Right lobe of liver (tissue), 6 donors: ENCODE measurements at regions not wholly inside any gene's neighbourhood (a gene's known extent, or its start where the extent isn't known, plus 50 kb on each side); places are given as distances from the start of the nearest gene placed in this dataset.
"Not testable (repeated sequence)": the region's sequence is repeated elsewhere in the genome, so short reads cannot be mapped to it uniquely, and the experiment has no call there.

ENCODE experiments used
- ATAC-seq, 4 donors: fragments of 200-7000 bp; cut with Tn5 transposase; one replicate each; pipeline ENCODE4 v1.9.1; 2020; ENCODE audit warnings: mild to moderate bottlenecking in 4 of 4, moderate library complexity in 4 of 4
- DNase-seq, 3 donors: peaks; one replicate each; pipeline ENCODE4 v3.0.0-alpha.2; 2020
- H3K27ac ChIP-seq, 3 donors: fragments of 200-600 bp; one replicate each; pipeline ENCODE4 v1.8.0; 2022
- H3K27me3 ChIP-seq, 2 donors: fragments of 200-600 bp; one replicate each; pipeline ENCODE4 v1.8.0; 2022
- H3K36me3 ChIP-seq, 4 donors: fragments of 200-600 bp; sonication (generic) in 1 of 4; one replicate each; pipeline versions ENCODE4 v1.5.1 to v1.8.0; 2017 to 2022; ENCODE audit warnings: control low read depth in 1 of 4
- H3K4me1 ChIP-seq, 4 donors: fragments of 200-600 bp; sonication (generic) in 1 of 4; one replicate each; pipeline versions ENCODE4 v1.5.1 to v1.8.0; 2017 to 2022; ENCODE audit warnings: control low read depth in 1 of 4
- H3K4me3 ChIP-seq, 3 donors: fragments of 200-600 bp; one replicate each; pipeline ENCODE4 v1.8.0; 2022
- H3K9me3 ChIP-seq, 4 donors: fragments of 200-600 bp; sonication (generic) in 1 of 4; one replicate each; pipeline versions ENCODE4 v1.5.1 to v1.8.0; 2017 to 2022; ENCODE audit warnings: control low read depth in 1 of 4
- POLR2A ChIP-seq: fragments of 450-650 bp; IDR thresholded peaks from one replicate; pipeline ENCODE4 v1.6.1; 2017; ENCODE audit warnings: antibody characterized with exemption, mild to moderate bottlenecking
- WGBS: methylation state at CpG from one replicate; pipeline ENCODE4 v1.1.6; 2018; ENCODE audit warnings: low coverage, low lambda C conversion rate; ENCODE audit not compliant: insufficient coverage; ENCODE audit errors: missing lambda C conversion rate; 5-methylcytosine and 5-hydroxymethylcytosine counted together
- intact Hi-C, 2 donors: fragments of 100-400 bp; cut with DNase I; formaldehyde crosslinking; loops; one replicate each; pipeline versions ENCODE4 v1.11.2 to v1.14.1; 2022
- TF ChIP-seq, protein P1 (sequence below), 4 donors: fragments of 200-600 bp in 3 of 4; fragments of 450-650 bp in 1 of 4; IDR thresholded peaks; one replicate each; pipeline versions ENCODE4 v1.5.1 to v1.8.0; 2016 to 2022; ENCODE audit warnings: antibody characterized with exemption in 4 of 4, mild to moderate bottlenecking in 2 of 4
- donor health status: DM: no; HTN: yes; CAD: no.
- donor health status: DM: no; HTN: no; CAD: no.
- donor health status: DM: no; HTN: no; CAD: no.
- donor health status: DM: no; HTN: yes; CAD: no.
- donor health status: DM: no; HTN: yes; CAD: no.

DNA sequence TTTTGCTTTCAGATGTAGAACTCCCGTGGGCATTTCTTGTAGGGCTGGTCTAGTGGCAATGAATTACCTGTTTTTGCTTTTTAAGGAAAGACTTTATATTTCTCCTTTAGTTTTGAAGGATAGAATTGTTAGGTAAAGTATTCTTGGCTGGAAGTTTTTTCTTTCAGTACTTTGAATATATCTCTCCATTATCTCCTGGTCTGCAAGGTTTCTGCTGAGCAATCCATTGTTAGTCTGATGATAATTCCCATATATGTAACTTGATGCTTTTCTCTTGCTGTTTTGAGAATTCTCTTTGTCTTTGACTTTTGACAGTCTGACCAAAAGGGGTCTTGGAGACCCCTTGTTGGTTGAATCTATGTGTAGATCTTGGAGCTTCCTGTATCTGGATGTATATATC lies 198.1 kb downstream of the TMEM167A start:
- intact Hi-C loops, result no loop called here

DNA sequence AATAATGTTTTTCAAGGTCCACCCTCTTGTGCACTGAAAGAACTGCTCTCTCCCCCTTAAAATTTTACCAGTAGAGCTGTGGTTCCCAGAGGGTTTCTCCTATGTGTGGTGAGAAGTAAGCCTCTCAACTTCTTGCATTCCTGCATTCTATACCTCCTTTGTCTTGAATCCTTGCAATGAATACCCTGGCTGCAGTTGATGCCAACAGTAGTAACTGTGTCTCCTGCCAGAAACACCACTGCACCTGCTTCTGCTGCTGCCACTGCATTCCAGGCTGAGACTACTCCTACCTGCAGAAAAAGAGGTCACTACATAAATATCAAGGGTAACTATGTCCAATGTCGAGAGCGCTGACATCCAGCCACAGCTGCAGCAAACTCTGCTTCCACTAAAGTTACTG lies 203.7 kb downstream of the TMEM167A start:
- ATAC-seq (no peak), DNase-seq (no peak)
- no peak overlapping the region for H3K27ac ChIP-seq
- H3K9me3 ChIP-seq, result no peaks in the 10 kb centered on the region
- no peak for TF ChIP-seq POLR2A
- TF ChIP-seq, protein P1, sequence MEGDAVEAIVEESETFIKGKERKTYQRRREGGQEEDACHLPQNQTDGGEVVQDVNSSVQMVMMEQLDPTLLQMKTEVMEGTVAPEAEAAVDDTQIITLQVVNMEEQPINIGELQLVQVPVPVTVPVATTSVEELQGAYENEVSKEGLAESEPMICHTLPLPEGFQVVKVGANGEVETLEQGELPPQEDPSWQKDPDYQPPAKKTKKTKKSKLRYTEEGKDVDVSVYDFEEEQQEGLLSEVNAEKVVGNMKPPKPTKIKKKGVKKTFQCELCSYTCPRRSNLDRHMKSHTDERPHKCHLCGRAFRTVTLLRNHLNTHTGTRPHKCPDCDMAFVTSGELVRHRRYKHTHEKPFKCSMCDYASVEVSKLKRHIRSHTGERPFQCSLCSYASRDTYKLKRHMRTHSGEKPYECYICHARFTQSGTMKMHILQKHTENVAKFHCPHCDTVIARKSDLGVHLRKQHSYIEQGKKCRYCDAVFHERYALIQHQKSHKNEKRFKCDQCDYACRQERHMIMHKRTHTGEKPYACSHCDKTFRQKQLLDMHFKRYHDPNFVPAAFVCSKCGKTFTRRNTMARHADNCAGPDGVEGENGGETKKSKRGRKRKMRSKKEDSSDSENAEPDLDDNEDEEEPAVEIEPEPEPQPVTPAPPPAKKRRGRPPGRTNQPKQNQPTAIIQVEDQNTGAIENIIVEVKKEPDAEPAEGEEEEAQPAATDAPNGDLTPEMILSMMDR (IDR thresholded peaks at IDR 0.05), result no peak
- no peaks in the 10 kb centered on the region for H3K36me3 ChIP-seq
- H3K27me3 ChIP-seq, result no peaks in the 10 kb centered on the region
- no peak overlapping the region for H3K4me3 ChIP-seq
- intact Hi-C loops, result no loop called here
- WGBS, result 100% methylated on average over 2 of the region's 2 CpGs
- no peaks in the 10 kb centered on the region for H3K4me1 ChIP-seq

More for the DNA sequence above, 198.1 kb downstream of the TMEM167A start:
- no peak for ATAC-seq
- Histone ChIP-seq H3K27ac (no peak overlapping the region), H3K9me3 (no peaks in the 10 kb centered on the region), H3K4me1 (no peaks in the 10 kb centered on the region), H3K36me3 (no peaks in the 10 kb centered on the region), H3K27me3 (no peaks in the 10 kb centered on the region), H3K4me3 (no peak overlapping the region)
- 72% methylated on average over 1 of the region's 1 CpG for WGBS
- no peak for TF ChIP-seq POLR2A
- TF ChIP-seq, protein P1 (IDR thresholded peaks at IDR 0.05), result no peak
- DNase-seq, result no peak

DNA sequence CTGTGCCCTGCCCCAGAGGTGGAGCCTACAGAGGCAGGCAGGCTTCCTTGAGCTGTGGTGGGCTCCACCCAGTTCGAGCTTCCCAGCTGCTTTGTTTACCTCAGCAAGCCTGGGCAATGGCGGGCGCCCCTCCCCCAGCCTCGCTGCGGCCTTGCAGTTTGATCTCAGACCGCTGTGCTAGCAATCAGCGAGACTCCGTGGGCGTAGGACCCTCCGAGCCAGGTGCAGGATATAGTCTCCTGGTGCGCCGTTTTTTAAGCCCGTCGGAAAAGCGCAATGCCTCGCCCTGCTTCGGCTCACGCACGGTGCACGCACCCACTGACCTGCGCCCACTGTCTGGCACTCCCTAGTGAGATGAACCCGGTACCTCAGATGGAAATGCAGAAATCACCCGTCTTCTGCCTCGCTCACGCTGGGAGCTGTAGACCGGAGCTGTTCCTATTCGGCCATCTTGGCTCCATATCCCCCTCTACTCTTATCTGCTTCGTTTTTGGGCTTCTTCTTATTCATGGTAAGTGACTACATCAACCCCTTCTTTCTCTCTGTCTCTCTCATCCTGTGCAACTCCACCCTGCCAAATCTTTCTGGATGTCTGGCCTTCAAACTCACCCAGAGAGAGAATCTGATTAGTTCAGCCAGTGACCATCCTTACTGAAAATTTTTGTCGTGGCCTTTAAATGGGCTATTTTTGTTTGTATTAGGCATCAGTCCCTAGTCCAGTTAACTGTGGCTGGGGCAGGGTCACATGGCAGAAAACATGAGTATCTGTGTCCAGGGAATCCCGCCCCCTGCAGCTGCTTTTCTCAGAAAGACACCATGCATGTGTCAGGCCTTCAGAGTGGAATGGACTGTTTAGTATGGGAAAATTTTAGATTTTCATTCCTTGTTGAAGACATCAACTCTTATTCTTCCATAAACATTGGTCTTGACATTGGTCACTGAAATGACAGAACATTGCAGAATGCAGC lies 204.6 kb downstream of the TMEM167A start:
- intact Hi-C loops, H3K36me3 ChIP-seq, H3K27ac ChIP-seq, H3K9me3 ChIP-seq, DNase-seq, H3K4me3 ChIP-seq, H3K4me1 ChIP-seq, H3K27me3 ChIP-seq, ATAC-seq: not testable (repeated sequence)
- WGBS, result 74% methylated on average over 11 of the region's 30 CpGs

DNA sequence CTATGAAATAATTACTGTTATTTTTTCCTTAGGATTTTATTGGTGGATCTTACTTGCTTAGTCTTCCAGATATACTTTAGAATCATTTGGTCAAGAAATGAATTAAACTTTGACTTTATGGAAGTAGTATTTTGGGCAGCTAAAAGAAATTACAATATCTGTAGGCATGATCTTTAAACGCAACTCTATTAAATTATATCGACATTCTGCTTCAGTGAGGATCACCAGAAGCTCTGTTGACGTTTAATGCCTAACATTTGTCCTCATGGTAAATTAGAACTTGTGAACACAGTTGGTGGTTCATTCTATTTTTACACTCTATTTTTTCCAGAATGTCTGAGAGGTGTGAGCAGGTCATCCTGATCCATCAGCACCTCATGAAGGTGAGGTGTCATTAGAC lies 211.6 kb downstream of the TMEM167A start:
- intact Hi-C loops, result no loop called here
- Histone ChIP-seq H3K36me3 (no peaks in the 10 kb centered on the region), H3K9me3 (no peaks in the 10 kb centered on the region), H3K27me3 (no peaks in the 10 kb centered on the region), H3K4me1 (no peaks in the 10 kb centered on the region), H3K4me3 (no peak overlapping the region), H3K27ac (no peak overlapping the region)
- no peak for DNase-seq
- TF ChIP-seq POLR2A, result no peak
- TF ChIP-seq, protein P1 (IDR thresholded peaks at IDR 0.05), result no peak
- 75% methylated on average over 3 of the region's 3 CpGs for WGBS
- ATAC-seq, result no peak

DNA sequence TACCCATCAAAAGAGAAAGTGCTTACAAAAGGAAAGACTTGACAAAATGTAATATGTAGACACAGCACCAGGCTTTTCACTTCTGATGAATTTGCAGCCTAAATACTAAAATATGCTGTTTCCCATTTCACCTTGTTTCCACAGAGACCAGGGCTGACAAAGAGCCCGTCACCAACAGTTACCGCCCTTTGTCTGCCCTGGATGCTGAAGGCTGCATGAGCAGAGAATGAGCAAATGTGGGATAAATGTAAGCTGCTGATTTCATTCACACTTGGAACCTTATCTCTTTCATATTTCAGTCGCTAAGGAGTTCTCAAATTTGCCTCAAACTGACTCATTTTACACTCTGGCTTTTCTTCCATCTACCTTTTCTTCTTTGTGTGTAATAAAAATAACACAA lies 213.9 kb downstream of the TMEM167A start:
- Histone ChIP-seq H3K27ac (no peak overlapping the region), H3K27me3 (no peaks in the 10 kb centered on the region), H3K4me3 (no peak overlapping the region), H3K4me1 (no peaks in the 10 kb centered on the region), H3K36me3 (no peaks in the 10 kb centered on the region), H3K9me3 (no peaks in the 10 kb centered on the region)
- ATAC-seq (no peak), DNase-seq (no peak)
- intact Hi-C loops, result no loop called here
- WGBS, result 70% methylated on average over 3 of the region's 3 CpGs
- TF ChIP-seq, protein P1 (IDR thresholded peaks at IDR 0.05), result no peak
- TF ChIP-seq POLR2A, result no peak
